Astrocyte (in vitro differentiated cells and primary cell): ENCODE measurements at regions not wholly inside any gene's neighbourhood (a gene's known extent, or its start where the extent isn't known, plus 50 kb on each side); places are given as distances from the start of the nearest gene placed in this dataset.

ENCODE experiments used
- DNase-seq: peaks from one replicate; pipeline ENCODE4 v3.0.0-alpha.2; 2010; ENCODE audit warnings: low read depth
- FAIRE-seq: peaks from 2 replicates; lab custom pipeline; 2011; peaks lifted over from hg19 to GRCh38; lab: Jason Lieb, UNC
- H2AFZ ChIP-seq: 2 replicates; pipeline ENCODE4 v1.6.0; 2012; ENCODE audit warnings: low read depth, low read length, inconsistent platforms
- H3K27ac ChIP-seq: 2 replicates; pipeline ENCODE4 v1.5.1; 2011; ENCODE audit warnings: low read depth, low read length, inconsistent platforms
- H3K27me3 ChIP-seq: 2 replicates; pipeline ENCODE4 v1.6.0; 2011; ENCODE audit warnings: low read length, inconsistent platforms; ENCODE audit not compliant: insufficient read depth
- H3K36me3 ChIP-seq: 2 replicates; pipeline ENCODE4 v1.5.1; 2011; ENCODE audit warnings: low read length, inconsistent platforms; ENCODE audit not compliant: insufficient read depth
- H3K4me1 ChIP-seq: 2 replicates; pipeline ENCODE4 v1.5.1; 2011; ENCODE audit warnings: low read length, inconsistent platforms; ENCODE audit not compliant: insufficient read depth
- H3K4me2 ChIP-seq: 2 replicates; pipeline ENCODE4 v1.6.0; 2012; ENCODE audit warnings: low read length, inconsistent platforms
- H3K4me3 ChIP-seq: 2 replicates; pipeline ENCODE4 v1.5.1; 2011; ENCODE audit warnings: low read depth, mild to moderate bottlenecking, low read length, inconsistent platforms; ENCODE audit not compliant: insufficient read depth
- H3K79me2 ChIP-seq: 2 replicates; pipeline ENCODE4 v1.6.0; 2012; ENCODE audit warnings: mild to moderate bottlenecking, low read length, inconsistent platforms; ENCODE audit not compliant: insufficient read depth
- H3K9ac ChIP-seq: 2 replicates; pipeline ENCODE4 v1.6.0; 2012; ENCODE audit warnings: mild to moderate bottlenecking, low read length, inconsistent platforms
- H3K9me3 ChIP-seq: 2 replicates; pipeline ENCODE4 v1.5.1; 2012; ENCODE audit warnings: low read depth, mild to moderate bottlenecking, low read length, inconsistent platforms; ENCODE audit not compliant: insufficient read depth
- H4K20me1 ChIP-seq: 2 replicates; pipeline ENCODE4 v1.6.0; 2012; ENCODE audit warnings: low read length, inconsistent platforms; ENCODE audit not compliant: insufficient read depth
- H3K27ac Mint-ChIP-seq: one replicate; pipeline ENCODE4 v1.8.0; 2021; ENCODE audit warnings: mild to moderate bottlenecking, mixed read lengths; ENCODE audit not compliant: unreplicated experiment
- H3K27me3 Mint-ChIP-seq: one replicate; pipeline ENCODE4 v1.8.0; 2021; ENCODE audit warnings: low read depth, mixed read lengths; ENCODE audit not compliant: unreplicated experiment
- H3K36me3 Mint-ChIP-seq: one replicate; pipeline ENCODE4 v1.8.0; 2021; ENCODE audit warnings: low read depth, mixed read lengths; ENCODE audit not compliant: unreplicated experiment
- H3K4me1 Mint-ChIP-seq: one replicate; pipeline ENCODE4 v1.8.0; 2021; ENCODE audit warnings: low read depth, mixed read lengths; ENCODE audit not compliant: unreplicated experiment
- H3K4me3 Mint-ChIP-seq: one replicate; pipeline ENCODE4 v1.8.0; 2021; ENCODE audit warnings: mild to moderate bottlenecking, moderate library complexity, mixed read lengths; ENCODE audit not compliant: unreplicated experiment
- H3K9me3 Mint-ChIP-seq: one replicate; pipeline ENCODE4 v1.8.0; 2021; ENCODE audit warnings: mild to moderate bottlenecking, mixed read lengths; ENCODE audit not compliant: unreplicated experiment
- CTCF ChIP-seq: IDR thresholded peaks from 2 replicates; pipeline ENCODE4 v1.5.1; 2011; ENCODE audit warnings: low read depth, mild to moderate bottlenecking, inconsistent platforms, low read length, moderate library complexity; ENCODE audit not compliant: insufficient read depth
- EZH2 ChIP-seq: IDR thresholded peaks from 2 replicates; pipeline ENCODE4 v1.6.1; 2012; ENCODE audit warnings: mild to moderate bottlenecking, low read length, inconsistent platforms; ENCODE audit not compliant: insufficient read depth

- no peak overlapping the region for H3K4me3 Mint-ChIP-seq
- Histone ChIP-seq H3K27me3 (peaks cover 3% of the 10 kb centered on the region), H3K9me3 (peaks cover 8% of the 10 kb centered on the region), H2AFZ (peak overlapping the region; percentile 83), H3K27ac (no peak overlapping the region), H3K4me1 (peaks cover 12% of the 10 kb centered on the region), H3K9ac (peak overlapping the region; percentile 80), H3K4me3 (no peak overlapping the region), H3K4me2 (peak overlapping the region; percentile 89), H3K36me3 (no peaks in the 10 kb centered on the region), H4K20me1 (no peaks in the 10 kb centered on the region), H3K79me2 (no peaks in the 10 kb centered on the region)
- H3K9me3 Mint-ChIP-seq = peaks cover 20% of the 10 kb centered on the region
- no peak overlapping the region for H3K27ac Mint-ChIP-seq
- peaks cover 3% of the 10 kb centered on the region for H3K4me1 Mint-ChIP-seq
- no peak for DNase-seq
- TF ChIP-seq CTCF = no peak
- peaks cover 5% of the 10 kb centered on the region for H3K36me3 Mint-ChIP-seq
- peaks cover 37% of the 10 kb centered on the region for H3K27me3 Mint-ChIP-seq
- no peak for FAIRE-seq
Measured at GRCh38 chr20:50416269-50417022, 93.7 kb upstream of the PTPN1 start.

DNA sequence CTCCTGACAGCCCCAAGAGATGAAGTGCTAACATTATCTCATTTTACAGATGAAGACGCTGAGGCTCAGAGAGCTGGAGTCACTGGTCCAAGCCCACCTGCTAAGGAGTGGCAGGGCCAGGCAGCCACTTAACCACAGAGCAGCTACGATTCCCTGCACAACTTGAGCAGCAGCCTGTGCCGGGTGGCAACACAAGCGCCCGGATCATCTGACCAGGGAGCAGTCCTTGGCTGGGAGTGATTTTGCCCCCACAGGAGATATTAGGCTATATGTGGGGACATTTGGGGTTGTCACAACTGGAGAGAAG, 93.2 kb upstream of the PTPN1 start:
- Mint-ChIP-seq H3K27me3 (peaks cover 36% of the 10 kb centered on the region), H3K27ac (no peak overlapping the region), H3K4me1 (peaks cover 3% of the 10 kb centered on the region), H3K36me3 (peaks cover 5% of the 10 kb centered on the region), H3K4me3 (no peak overlapping the region), H3K9me3 (peaks cover 22% of the 10 kb centered on the region)
- H3K27me3 ChIP-seq = no peaks in the 10 kb centered on the region
- no peak overlapping the region for H3K4me3 ChIP-seq
- H3K79me2 ChIP-seq = no peaks in the 10 kb centered on the region
- peaks cover 8% of the 10 kb centered on the region for H3K9me3 ChIP-seq
- no peak overlapping the region for H2AFZ ChIP-seq
- H3K9ac ChIP-seq = no peak overlapping the region
- no peak for FAIRE-seq
- DNase-seq = no peak
- H4K20me1 ChIP-seq = no peaks in the 10 kb centered on the region
- no peaks in the 10 kb centered on the region for H3K36me3 ChIP-seq
- H3K4me1 ChIP-seq = peaks cover 12% of the 10 kb centered on the region
- H3K27ac ChIP-seq = no peak overlapping the region
- TF ChIP-seq CTCF (no peak), EZH2 (no peak)
- no peak overlapping the region for H3K4me2 ChIP-seq

DNA sequence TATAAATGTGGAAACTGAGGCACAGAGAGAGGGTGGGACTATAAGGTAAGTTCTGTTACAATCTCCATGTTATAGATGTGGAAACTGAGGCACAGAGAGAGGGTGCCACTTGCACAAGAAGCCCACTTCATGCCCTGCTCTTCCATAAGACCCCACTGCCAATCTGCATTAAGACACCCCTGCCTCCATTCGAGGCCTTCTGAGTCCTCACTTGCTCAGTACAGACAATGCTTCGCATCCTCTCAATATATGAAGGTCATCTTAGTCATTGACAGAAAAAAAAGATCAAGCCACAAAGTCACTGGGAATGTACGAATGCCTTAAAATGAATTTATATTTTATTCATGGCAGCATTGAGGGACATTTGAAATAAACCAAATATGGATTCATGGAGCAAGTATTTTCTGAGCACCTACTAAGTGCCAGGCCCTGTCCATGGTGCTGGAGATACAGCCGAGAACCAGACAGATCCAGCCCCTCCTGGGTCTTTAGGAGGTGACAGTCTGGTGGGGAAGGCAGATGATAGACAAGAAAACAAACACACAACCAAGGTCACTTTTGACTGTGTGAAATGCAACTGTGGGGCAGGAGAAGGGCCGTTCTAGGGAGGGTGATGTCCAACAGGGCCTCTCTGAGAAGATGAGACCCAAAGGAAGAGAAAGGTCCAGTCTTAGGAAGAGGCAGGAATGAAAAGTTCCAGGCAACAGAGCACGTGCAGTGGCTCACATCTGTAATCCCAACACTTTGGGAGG, 92.5 kb upstream of the PTPN1 start:
- no peak overlapping the region for H3K9ac ChIP-seq
- H3K27me3 ChIP-seq = no peaks in the 10 kb centered on the region
- no peaks in the 10 kb centered on the region for H4K20me1 ChIP-seq
- no peaks in the 10 kb centered on the region for H3K36me3 ChIP-seq
- H3K79me2 ChIP-seq = no peaks in the 10 kb centered on the region
- DNase-seq (no peak), FAIRE-seq (no peak)
- no peak overlapping the region for H3K4me3 ChIP-seq
- H3K9me3 ChIP-seq = peaks cover 8% of the 10 kb centered on the region
- H3K4me3 Mint-ChIP-seq = no peak overlapping the region
- TF ChIP-seq EZH2 (no peak), CTCF (no peak)
- peaks cover 12% of the 10 kb centered on the region for H3K4me1 ChIP-seq
- no peak overlapping the region for H2AFZ ChIP-seq
- H3K4me2 ChIP-seq = no peak overlapping the region
- H3K36me3 Mint-ChIP-seq = peaks cover 5% of the 10 kb centered on the region
- H3K4me1 Mint-ChIP-seq = peaks cover 3% of the 10 kb centered on the region
- H3K27me3 Mint-ChIP-seq = peaks cover 32% of the 10 kb centered on the region
- peaks cover 22% of the 10 kb centered on the region for H3K9me3 Mint-ChIP-seq
- H3K27ac ChIP-seq = no peak overlapping the region
- no peak overlapping the region for H3K27ac Mint-ChIP-seq
